ENCODE measurements at regions not wholly inside any gene's neighbourhood (a gene's known extent, or its start where the extent isn't known, plus 50 kb on each side); places are given as distances from the start of the nearest gene placed in this dataset.

DNA sequence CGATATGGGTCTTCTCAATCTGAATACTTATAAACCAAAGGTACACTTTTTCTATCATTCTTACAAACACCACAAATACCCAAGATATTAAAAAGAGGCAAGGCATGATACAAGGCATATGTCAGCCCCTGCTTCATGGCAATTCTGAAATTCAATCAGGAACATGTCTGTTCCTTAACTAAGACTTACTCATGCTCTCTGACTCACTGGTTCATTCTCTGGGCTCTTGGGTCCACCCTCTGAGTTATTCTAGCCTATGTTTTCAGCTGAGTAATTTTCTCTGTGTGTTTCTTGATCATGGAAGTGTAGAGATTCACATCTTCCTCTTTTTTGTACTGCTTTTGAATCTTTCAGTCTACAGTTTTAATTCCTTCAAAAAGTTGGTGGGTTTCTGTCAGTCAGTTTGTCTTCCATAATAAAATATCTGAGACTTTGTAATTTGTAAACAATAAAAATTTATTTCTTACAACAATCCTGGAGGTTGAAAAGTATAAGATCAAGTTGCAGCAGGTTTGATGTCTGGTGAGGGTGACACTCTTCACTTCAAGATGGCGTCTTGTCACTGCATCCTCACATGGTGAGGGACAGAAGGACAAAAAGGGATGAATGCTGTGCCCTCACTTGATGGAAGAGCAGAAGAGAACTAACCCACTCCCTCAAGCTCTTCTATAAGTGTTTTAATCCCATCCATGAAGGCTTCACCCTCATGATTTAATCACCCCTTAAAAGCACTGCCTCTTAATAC, 211.7 kb downstream of the FAM76B start:
- Histone ChIP-seq H3K4me2 (ENCODE audit: low read length) (no peak overlapping the region), H3K9me3 (replicated peaks; ENCODE audit: low read length) (no peaks in the 10 kb centered on the region), H3K4me1 (ENCODE audit: control insufficient read depth, insufficient read depth, low read length) (peaks cover 28% of the 10 kb centered on the region), H3K4me3 (ENCODE audit: low read length) (no peak overlapping the region), H3K36me3 (ENCODE audit: insufficient read depth, low read length) (no peaks in the 10 kb centered on the region), H3K9ac (ENCODE audit: low read depth, low read length) (no peak overlapping the region), H3K27me3 (ENCODE audit: control insufficient read depth, insufficient read depth, low read length) (no peaks in the 10 kb centered on the region)

DNA sequence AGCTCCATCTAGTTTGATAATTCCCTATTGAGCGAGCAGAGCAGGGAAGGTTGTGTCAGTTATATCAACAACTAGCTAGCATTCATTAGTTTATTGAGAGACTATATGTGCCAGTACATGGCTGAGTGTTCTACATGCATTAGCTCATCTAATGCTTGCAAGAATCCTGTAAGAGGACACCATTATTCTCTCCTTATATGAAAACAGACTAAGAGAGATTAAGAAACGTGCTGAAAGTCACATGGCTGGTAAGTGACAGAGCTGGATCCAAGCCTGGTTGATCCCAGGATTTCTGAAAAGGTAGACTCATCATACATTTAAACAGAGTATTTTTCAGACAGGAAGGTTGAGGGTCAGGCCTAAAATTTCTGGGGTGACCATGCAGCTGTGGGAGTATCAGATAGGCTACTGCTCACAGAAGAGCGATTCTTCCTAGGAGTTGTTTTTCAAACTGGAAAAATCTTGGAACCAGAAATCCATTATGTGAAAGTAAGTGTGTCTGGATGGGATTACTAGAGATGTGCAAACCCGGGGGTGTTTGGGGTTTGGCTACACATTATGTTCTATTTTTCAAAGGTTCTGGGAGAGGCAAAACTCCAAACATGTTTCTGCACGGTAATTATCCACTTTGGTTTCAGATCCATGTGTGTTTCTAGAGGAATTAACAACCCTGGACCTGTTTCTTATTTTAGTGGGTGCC, 213.3 kb downstream of the FAM76B start:
- no peaks in the 10 kb centered on the region for H3K9me3 ChIP-seq (replicated peaks; ENCODE audit: low read length)
- no peaks in the 10 kb centered on the region for H3K27me3 ChIP-seq (ENCODE audit: control insufficient read depth, insufficient read depth, low read length)
- H3K4me3 ChIP-seq (ENCODE audit: low read length), result no peak overlapping the region
- no peak overlapping the region for H3K9ac ChIP-seq (ENCODE audit: low read depth, low read length)
- H3K36me3 ChIP-seq (ENCODE audit: insufficient read depth, low read length), result no peaks in the 10 kb centered on the region
- no peak overlapping the region for H3K4me2 ChIP-seq (ENCODE audit: low read length)
- H3K4me1 ChIP-seq (ENCODE audit: control insufficient read depth, insufficient read depth, low read length), result peaks cover 28% of the 10 kb centered on the region

DNA sequence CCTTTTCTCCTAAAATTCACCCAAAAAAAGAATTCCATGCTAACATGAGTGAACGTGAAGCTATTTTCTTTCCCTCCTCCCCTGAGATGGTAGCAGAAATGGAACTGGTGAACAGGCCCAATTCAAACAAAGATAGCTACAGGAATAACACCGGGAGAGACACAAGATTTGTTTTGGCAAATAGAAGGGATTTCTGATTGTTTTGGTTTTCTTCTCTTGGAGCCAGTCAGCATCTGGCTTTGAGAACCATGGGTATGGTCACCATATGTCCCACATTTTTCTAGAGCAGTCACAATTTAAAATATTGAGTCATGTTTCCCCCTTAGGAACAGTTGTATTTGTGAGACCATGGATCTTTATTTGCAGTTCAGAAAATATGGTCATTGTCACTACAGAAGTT, 214.1 kb downstream of the FAM76B start:
- Histone ChIP-seq H3K4me2 (ENCODE audit: low read length) (peak overlapping the region; percentile 4), H3K27me3 (ENCODE audit: control insufficient read depth, insufficient read depth, low read length) (no peaks in the 10 kb centered on the region), H3K36me3 (ENCODE audit: insufficient read depth, low read length) (no peaks in the 10 kb centered on the region), H3K9ac (ENCODE audit: low read depth, low read length) (no peak overlapping the region), H3K4me1 (ENCODE audit: control insufficient read depth, insufficient read depth, low read length) (peaks cover 28% of the 10 kb centered on the region), H3K9me3 (replicated peaks; ENCODE audit: low read length) (no peaks in the 10 kb centered on the region), H3K4me3 (ENCODE audit: low read length) (no peak overlapping the region)

DNA sequence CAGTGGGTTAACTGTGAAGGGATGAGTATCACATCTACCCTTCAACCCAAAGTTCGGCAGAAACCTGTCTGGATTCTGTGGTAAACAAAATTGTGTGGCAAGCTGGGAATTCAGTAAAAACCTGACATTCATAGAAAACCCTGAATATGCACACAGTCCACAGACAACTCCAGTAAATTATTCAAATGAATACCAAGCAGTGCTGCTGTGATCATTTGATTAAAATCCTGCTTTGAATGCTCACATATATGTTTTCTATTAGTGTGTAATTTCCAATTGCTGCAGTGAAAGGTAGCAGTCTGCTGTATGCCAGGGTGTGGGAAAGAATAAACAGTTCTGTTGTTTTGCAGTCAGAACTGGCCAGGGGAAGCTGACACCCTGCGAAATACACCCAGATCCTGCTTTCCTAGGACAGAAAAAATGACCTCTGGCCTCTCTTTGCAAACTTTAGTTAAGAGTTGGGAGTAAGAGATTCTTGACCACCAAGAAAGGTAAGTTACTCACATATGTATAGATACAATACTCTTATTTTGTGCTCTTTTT, 217.8 kb downstream of the FAM76B start:
- no peaks in the 10 kb centered on the region for H3K9me3 ChIP-seq (replicated peaks; ENCODE audit: low read length)
- no peak overlapping the region for H3K9ac ChIP-seq (ENCODE audit: low read depth, low read length)
- H3K4me2 ChIP-seq (ENCODE audit: low read length), result no peak overlapping the region
- H3K4me3 ChIP-seq (ENCODE audit: low read length), result no peak overlapping the region
- H3K36me3 ChIP-seq (ENCODE audit: insufficient read depth, low read length), result no peaks in the 10 kb centered on the region
- no peaks in the 10 kb centered on the region for H3K27me3 ChIP-seq (ENCODE audit: control insufficient read depth, insufficient read depth, low read length)
- H3K4me1 ChIP-seq (ENCODE audit: control insufficient read depth, insufficient read depth, low read length), result peaks cover 13% of the 10 kb centered on the region

DNA sequence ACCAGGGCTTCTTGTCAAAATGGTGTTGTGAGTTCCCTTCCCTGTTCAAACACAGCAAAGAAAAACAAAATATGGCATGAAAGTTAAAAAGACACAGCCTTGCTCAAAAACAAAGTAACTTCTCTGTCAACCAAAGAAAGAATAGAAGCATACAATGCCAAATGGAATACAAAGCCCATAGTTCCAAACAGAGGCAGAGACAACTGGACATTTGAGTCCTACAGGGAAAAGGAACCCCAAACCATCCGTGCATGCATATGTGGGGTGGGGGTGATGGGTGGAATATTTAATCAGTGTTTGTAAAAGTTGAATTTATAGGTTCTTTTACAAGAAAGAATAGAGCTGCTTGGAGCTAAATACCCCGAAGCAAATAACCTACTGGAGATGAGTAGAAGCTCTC, 218.7 kb downstream of the FAM76B start:
- H3K4me3 ChIP-seq (ENCODE audit: low read length), result no peak overlapping the region
- H3K9ac ChIP-seq (ENCODE audit: low read depth, low read length), result no peak overlapping the region
- H3K36me3 ChIP-seq (ENCODE audit: insufficient read depth, low read length), result no peaks in the 10 kb centered on the region
- H3K27me3 ChIP-seq (ENCODE audit: control insufficient read depth, insufficient read depth, low read length), result no peaks in the 10 kb centered on the region
- no peak overlapping the region for H3K4me2 ChIP-seq (ENCODE audit: low read length)
- H3K9me3 ChIP-seq (replicated peaks; ENCODE audit: low read length), result no peaks in the 10 kb centered on the region
- peaks cover 3% of the 10 kb centered on the region for H3K4me1 ChIP-seq (ENCODE audit: control insufficient read depth, insufficient read depth, low read length)

DNA sequence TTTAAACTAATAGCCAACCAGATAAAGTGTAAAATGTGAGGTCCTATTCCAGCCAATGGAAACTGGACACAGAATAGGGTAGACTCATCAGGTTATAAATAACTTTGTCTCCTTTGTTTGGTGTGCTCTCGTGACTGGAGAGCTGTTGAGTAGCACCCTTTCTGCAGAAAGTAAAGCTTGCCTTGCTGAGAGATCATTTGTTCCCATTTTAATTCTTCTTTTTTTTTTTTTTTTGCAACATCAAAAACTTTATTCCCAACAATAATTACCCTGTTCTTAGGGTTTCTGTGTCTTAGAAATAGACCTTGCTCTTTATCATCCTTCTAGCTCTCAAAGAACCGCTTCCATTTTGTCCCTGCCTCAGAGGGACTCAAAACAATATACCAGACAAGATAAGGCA, 220.4 kb downstream of the FAM76B start:
- Histone ChIP-seq H3K27me3 (ENCODE audit: control insufficient read depth, insufficient read depth, low read length) (no peaks in the 10 kb centered on the region), H3K9ac (ENCODE audit: low read depth, low read length) (no peak overlapping the region), H3K9me3 (replicated peaks; ENCODE audit: low read length) (no peaks in the 10 kb centered on the region), H3K4me1 (ENCODE audit: control insufficient read depth, insufficient read depth, low read length) (no peaks in the 10 kb centered on the region), H3K4me3 (ENCODE audit: low read length) (no peak overlapping the region), H3K36me3 (ENCODE audit: insufficient read depth, low read length) (no peaks in the 10 kb centered on the region), H3K4me2 (ENCODE audit: low read length) (no peak overlapping the region)

DNA sequence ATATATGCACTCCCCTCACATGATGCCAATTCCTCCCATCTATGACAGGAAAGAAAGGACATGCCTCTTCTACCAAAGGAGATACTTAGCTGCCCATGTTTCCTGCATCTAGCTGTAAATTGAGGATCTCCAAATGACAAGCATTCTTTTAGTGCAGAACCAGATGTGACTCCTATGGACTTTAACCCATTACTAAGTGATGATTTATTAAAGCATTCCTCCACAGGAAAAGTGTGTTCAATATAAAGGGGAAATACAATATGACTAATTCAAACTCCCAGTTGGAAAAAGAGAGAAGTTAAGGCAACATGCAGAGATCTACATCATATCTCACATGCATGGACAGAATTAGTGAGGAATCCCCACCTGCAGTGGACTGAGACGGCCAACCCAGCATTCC, 221.3 kb downstream of the FAM76B start:
- Histone ChIP-seq H3K4me3 (ENCODE audit: low read length) (no peak overlapping the region), H3K9ac (ENCODE audit: low read depth, low read length) (no peak overlapping the region)

DNA sequence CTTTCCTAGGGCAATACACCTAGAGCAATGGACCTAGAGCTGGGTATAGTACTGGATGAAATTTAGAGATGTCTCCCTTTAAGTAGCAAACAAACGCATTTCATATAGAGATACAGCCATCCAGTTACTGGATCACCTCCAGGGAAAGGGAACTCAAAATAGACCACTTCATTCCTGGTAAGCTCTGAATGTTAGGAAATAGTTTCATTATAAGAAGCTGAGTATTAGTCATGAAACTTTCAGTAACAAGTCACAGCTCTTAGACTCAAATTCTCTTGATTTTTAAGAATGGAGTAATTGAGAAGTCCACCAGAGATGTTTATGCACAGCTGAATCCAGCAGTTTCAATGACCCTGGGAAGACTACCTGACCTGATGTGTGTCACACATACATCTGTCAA, 221.9 kb downstream of the FAM76B start:
- Histone ChIP-seq H3K36me3 (ENCODE audit: insufficient read depth, low read length) (no peaks in the 10 kb centered on the region), H3K4me3 (ENCODE audit: low read length) (no peak overlapping the region), H3K9me3 (replicated peaks; ENCODE audit: low read length) (no peaks in the 10 kb centered on the region), H3K9ac (ENCODE audit: low read depth, low read length) (no peak overlapping the region), H3K4me2 (ENCODE audit: low read length) (no peak overlapping the region), H3K4me1 (ENCODE audit: control insufficient read depth, insufficient read depth, low read length) (peaks cover 3% of the 10 kb centered on the region), H3K27me3 (ENCODE audit: control insufficient read depth, insufficient read depth, low read length) (no peaks in the 10 kb centered on the region)

More for the DNA sequence above, 221.3 kb downstream of the FAM76B start:
- H3K36me3 ChIP-seq (ENCODE audit: insufficient read depth, low read length), result no peaks in the 10 kb centered on the region
- H3K4me2 ChIP-seq (ENCODE audit: low read length), result no peak overlapping the region
- no peaks in the 10 kb centered on the region for H3K27me3 ChIP-seq (ENCODE audit: control insufficient read depth, insufficient read depth, low read length)
- H3K9me3 ChIP-seq (replicated peaks; ENCODE audit: low read length), result no peaks in the 10 kb centered on the region
- peaks cover 3% of the 10 kb centered on the region for H3K4me1 ChIP-seq (ENCODE audit: control insufficient read depth, insufficient read depth, low read length)

DNA sequence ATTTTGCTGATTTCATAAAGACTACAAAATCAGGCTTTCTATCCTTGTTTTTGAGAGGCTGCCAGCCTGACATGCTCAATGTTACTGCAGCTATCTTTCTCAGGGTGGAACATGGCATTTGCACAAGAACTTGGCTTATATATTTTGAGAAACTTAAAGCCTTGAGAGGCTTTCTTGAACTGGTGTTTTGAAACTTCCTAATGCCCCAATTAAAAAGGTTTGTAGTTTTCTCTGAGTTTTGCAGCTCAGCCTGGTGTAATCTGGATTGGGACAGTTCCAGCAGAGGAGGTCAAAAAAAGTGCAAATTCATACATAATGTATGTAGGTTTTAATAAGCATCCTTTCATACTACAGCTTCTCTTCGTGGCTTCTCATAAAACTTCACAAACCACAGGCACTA, 223.4 kb downstream of the FAM76B start:
- Histone ChIP-seq H3K9ac (ENCODE audit: low read depth, low read length) (no peak overlapping the region), H3K4me2 (ENCODE audit: low read length) (no peak overlapping the region), H3K4me1 (ENCODE audit: control insufficient read depth, insufficient read depth, low read length) (peaks cover 3% of the 10 kb centered on the region), H3K27me3 (ENCODE audit: control insufficient read depth, insufficient read depth, low read length) (no peaks in the 10 kb centered on the region), H3K4me3 (ENCODE audit: low read length) (no peak overlapping the region), H3K36me3 (ENCODE audit: insufficient read depth, low read length) (no peaks in the 10 kb centered on the region), H3K9me3 (replicated peaks; ENCODE audit: low read length) (no peaks in the 10 kb centered on the region)

DNA sequence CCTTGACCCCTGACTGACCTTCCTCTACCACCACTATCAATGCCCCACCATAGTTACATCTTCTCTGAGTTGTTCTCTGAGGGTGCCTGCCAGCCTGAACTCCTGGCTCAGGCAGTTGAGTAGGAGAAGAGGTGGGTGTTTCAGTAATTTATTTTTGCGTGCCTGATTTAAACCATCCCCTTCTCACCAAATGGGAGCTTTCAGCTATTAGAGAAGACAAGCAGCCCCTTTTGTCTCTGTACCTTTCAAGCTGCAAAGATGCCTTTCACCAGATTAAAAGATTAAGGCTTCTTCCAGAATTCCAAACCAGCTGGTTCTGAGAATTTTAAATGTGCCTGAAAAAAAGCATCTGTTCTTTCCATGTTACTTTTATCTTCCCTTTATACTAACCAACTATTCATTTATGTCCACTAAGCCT, 223.8 kb downstream of the FAM76B start:
- Histone ChIP-seq H3K4me2 (ENCODE audit: low read length) (no peak overlapping the region), H3K4me1 (ENCODE audit: control insufficient read depth, insufficient read depth, low read length) (peaks cover 3% of the 10 kb centered on the region), H3K27me3 (ENCODE audit: control insufficient read depth, insufficient read depth, low read length) (no peaks in the 10 kb centered on the region), H3K4me3 (ENCODE audit: low read length) (no peak overlapping the region), H3K9me3 (replicated peaks; ENCODE audit: low read length) (no peaks in the 10 kb centered on the region), H3K36me3 (ENCODE audit: insufficient read depth, low read length) (no peaks in the 10 kb centered on the region), H3K9ac (ENCODE audit: low read depth, low read length) (no peak overlapping the region)

DNA sequence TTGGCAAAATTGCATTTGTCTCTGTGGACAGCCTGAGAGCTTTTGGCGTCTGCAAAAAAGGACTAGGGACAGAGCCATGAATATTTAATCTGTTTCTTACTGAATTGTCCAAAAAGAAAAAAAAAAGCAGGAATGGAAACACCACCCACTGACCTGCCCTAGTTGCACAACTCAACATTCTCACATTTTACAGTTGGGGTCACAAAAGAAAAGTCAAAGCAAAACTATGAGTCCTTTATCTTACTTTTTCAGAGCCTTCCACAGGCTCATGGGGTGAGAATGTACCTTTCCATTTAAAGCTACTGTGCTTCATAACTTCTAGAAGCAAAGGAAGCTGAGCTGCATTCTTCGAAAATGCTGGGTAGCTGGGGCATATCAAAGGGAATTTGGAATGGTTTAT, 225.7 kb downstream of the FAM76B start:
- H3K9me3 ChIP-seq (replicated peaks; ENCODE audit: low read length), result no peaks in the 10 kb centered on the region
- H3K4me2 ChIP-seq (ENCODE audit: low read length), result no peak overlapping the region
- H3K9ac ChIP-seq (ENCODE audit: low read depth, low read length), result no peak overlapping the region
- H3K36me3 ChIP-seq (ENCODE audit: insufficient read depth, low read length), result no peaks in the 10 kb centered on the region
- H3K4me1 ChIP-seq (ENCODE audit: control insufficient read depth, insufficient read depth, low read length), result peaks cover 3% of the 10 kb centered on the region
- no peaks in the 10 kb centered on the region for H3K27me3 ChIP-seq (ENCODE audit: control insufficient read depth, insufficient read depth, low read length)
- H3K4me3 ChIP-seq (ENCODE audit: low read length), result no peak overlapping the region

DNA sequence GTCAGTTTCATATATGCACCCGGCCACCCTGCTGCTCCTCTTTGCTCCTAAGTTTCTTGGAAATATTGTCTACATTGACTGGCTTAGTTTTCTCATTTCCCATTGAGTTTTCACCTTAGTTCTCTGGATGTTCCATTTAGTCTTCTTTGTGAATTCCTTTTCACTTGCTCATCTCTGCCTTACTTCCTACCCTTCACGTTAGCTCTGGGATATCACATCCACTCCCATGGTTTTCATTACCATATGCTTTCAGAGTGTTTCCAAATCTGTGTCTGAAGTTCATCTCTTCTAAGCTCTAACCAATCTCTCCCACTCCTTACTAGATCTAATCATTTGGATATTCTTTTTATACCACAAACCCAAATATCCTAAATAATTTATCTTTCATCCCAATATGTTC, 226.4 kb downstream of the FAM76B start:
- H3K4me3 ChIP-seq (ENCODE audit: low read length), result no peak overlapping the region
- H3K4me2 ChIP-seq (ENCODE audit: low read length), result no peak overlapping the region
- no peaks in the 10 kb centered on the region for H3K9me3 ChIP-seq (replicated peaks; ENCODE audit: low read length)
- H3K36me3 ChIP-seq (ENCODE audit: insufficient read depth, low read length), result no peaks in the 10 kb centered on the region
- H3K4me1 ChIP-seq (ENCODE audit: control insufficient read depth, insufficient read depth, low read length), result peaks cover 3% of the 10 kb centered on the region
- no peak overlapping the region for H3K9ac ChIP-seq (ENCODE audit: low read depth, low read length)
- no peaks in the 10 kb centered on the region for H3K27me3 ChIP-seq (ENCODE audit: control insufficient read depth, insufficient read depth, low read length)
